ENCODE measurements at regions not wholly inside any gene's neighbourhood (a gene's known extent, or its start where the extent isn't known, plus 50 kb on each side); places are given as distances from the start of the nearest gene placed in this dataset.
"Not testable (repeated sequence)": the region's sequence is repeated elsewhere in the genome, so short reads cannot be mapped to it uniquely, and the experiment has no call there.

- no peak for DNase-seq (ENCODE audit: low read depth)
Measured at GRCh38 chr12:22810036-22810435, 185.1 kb downstream of the ETNK1 start.

GRCh38 chr12:22812531-22812930 is 187.6 kb downstream of the ETNK1 start:
- no peak for DNase-seq (ENCODE audit: low read depth)

DNA sequence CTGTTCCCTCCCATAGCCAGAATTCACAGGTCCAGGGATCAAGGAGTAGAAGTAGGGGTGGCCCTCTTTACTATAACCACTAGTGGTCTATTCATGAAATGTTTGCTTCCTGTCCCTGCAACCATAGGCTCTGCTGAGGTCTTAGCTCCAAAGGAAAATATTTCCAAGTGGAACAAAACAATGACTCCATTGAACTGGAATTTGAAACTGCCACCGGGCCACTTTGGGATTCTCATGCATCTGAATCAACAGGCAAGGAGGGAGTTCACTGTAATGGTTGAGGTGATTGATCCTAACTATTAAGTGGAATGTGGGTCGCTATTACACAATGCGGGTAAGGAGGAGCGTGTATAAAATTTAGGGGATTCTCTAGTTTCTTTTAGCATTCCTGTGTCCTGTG is 197.0 kb downstream of the ETNK1 start:
- DNase-seq (ENCODE audit: low read depth): no peak

DNA sequence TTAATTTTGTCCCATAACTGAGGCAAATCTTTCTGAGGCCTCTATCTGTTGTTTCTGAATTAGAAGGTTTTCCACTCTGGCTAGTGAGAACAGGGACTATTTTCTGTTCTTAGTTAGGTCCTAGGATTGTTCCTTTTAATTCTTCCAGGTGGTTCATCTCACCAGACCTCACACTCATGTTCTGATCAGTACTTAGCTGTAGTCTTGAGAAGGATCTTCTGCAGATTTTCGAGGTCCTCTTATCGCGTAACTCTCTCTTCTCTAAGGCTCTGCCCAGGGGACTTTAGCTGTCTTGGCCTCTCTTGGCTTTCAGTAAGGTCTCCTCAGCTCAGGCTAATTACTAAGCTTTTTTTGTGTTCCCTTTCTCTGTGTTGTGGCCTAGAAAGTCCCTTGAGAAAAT is 201.1 kb downstream of the ETNK1 start:
- DNase-seq (ENCODE audit: low read depth): no peak

GRCh38 chr12:22826446-22826981 is 201.5 kb downstream of the ETNK1 start:
- DNase-seq (ENCODE audit: low read depth): not testable (repeated sequence)

DNA sequence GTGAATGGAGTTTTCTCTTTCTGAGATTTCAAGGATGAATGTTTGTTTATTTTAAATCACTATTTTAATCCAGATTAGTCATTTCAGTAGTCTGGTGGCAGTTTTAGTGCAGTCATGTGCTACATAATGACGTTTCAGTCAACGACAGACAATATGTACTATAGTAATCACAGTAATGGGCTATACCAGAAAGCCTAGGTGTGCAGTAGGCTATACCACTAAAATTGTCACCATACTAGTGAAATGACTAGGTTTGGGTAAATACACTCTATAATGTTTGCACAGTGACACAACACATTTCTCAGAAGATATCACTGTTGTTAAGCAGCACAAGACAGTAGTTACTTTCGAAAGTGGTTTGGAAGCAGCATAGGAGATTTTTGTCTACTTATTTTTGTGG is 203.1 kb downstream of the ETNK1 start:
- DNase-seq (ENCODE audit: low read depth): no peak

DNA sequence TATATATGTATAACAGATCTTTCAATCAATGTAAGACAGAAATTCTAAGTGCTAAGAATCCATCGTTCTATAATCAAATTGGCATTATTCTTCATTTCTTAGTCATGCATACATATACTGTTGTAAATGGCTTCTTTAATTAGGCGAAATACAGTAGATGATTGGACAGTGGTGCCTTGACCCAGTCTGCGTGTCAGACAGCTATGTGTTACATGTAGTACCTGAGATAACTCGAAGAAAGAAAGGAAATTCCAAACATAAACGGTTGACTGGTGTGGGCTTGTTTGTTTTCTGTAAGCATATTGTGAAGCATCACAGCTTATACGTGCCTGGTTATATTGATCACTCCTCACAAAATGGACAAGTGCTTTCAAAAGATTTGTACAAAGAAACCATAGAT is 210.5 kb downstream of the ETNK1 start:
- no peak for DNase-seq (ENCODE audit: low read depth)

DNA sequence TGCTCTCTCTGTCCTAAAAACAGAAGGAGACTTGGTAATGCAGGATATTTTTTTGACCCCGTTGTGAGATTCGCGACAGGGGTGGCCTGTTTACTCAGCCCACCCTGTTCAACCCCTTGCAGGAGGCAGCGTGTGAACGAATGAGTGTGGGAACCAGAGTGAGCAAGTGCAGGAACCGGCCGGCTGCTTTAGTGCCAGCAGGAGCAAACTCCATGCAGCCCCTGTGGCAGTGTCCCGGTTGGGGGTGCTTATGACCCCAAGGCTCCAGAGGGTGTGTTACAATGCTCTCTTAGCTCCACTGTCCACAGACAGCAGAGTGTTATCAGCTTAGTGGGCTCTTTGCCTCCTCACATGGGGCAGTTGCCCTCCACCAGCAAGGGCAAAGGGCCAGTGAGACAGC is 225.2 kb downstream of the ETNK1 start:
- no peak for DNase-seq (ENCODE audit: low read depth)

DNA sequence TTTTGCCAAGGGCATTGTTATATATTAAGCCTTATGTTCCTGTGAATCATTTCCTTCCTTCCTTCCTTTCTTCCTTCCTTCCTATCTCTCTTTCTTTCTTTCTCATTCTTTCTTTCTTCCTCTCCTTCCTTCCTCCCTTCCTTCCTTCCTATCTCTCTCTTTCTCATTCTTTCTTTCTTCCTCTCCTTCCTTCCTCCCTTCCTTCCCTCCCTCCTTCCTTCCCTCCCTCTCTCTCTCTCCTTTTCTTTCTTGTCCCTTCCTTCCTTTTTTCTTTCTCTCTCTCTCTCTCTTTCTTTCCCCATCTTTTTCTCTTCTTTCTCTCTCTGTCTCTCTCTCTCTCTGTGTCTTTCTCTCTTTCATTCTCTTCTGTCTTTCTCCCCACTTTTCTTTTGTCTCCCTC is 226.6 kb downstream of the ETNK1 start:
- no peak for DNase-seq (ENCODE audit: low read depth)

- no peak for DNase-seq (ENCODE audit: low read depth)
Measured at GRCh38 chr12:22855456-22855855, 230.5 kb downstream of the ETNK1 start.

- DNase-seq (ENCODE audit: low read depth): peak; percentile 36
Measured at GRCh38 chr12:22856178-22856577, 231.2 kb downstream of the ETNK1 start.

- peak; percentile 45 for DNase-seq (ENCODE audit: low read depth)
Measured at GRCh38 chr12:22858849-22859570, 234.0 kb downstream of the ETNK1 start.

GRCh38 chr12:22860926-22861325 is 236.0 kb downstream of the ETNK1 start:
- no peak for DNase-seq (ENCODE audit: low read depth)

GRCh38 chr12:22865822-22866221 is 240.9 kb downstream of the ETNK1 start:
- no peak for DNase-seq (ENCODE audit: low read depth)

DNA sequence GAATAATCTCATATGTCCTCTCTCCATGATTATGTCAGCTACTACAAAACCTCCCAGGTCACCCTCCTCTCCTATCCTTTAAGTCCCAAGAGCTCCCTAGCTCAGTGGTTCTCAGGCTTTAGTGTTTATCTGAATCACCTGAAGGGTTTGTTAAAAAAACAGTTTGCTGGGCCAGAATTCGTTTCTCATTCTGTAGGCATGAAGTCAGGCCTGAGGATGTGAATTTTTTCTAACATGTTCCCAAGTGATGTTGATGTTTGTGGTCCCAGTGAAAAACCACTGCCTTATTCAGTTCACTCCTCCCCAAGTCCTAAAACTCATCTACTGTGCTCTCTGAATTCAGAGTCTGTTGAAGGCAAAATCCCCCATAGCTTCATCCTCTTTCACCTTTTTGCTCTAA is 241.4 kb downstream of the ETNK1 start:
- DNase-seq (ENCODE audit: low read depth): no peak

DNA sequence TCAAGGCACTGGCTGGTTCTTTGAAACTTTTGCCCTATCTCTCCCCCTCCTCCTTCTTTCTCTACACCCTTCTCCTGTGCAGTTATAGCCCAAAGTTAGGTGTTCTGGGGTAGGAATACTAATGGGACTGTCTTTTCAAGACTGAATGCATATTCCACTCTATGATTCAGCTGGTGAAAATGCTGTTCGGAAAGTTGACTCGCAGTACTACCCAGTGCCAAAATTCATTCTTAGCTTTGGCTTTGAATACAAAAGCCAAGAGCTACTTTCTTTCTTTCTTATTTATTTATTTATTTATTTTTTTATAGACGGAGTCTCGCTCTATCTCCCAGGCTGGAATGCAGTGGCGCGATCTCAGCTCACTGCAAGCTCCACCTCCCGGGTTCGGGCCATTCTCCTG is 249.2 kb downstream of the ETNK1 start:
- DNase-seq (ENCODE audit: low read depth): no peak

- DNase-seq (ENCODE audit: low read depth): no peak
Measured at GRCh38 chr12:22876262-22876661, 251.3 kb downstream of the ETNK1 start.

GRCh38 chr12:22879203-22879602 is 254.2 kb downstream of the ETNK1 start:
- DNase-seq (ENCODE audit: low read depth): no peak

- no peak for DNase-seq (ENCODE audit: low read depth)
Measured at GRCh38 chr12:22880331-22880730, 255.4 kb downstream of the ETNK1 start.

DNA sequence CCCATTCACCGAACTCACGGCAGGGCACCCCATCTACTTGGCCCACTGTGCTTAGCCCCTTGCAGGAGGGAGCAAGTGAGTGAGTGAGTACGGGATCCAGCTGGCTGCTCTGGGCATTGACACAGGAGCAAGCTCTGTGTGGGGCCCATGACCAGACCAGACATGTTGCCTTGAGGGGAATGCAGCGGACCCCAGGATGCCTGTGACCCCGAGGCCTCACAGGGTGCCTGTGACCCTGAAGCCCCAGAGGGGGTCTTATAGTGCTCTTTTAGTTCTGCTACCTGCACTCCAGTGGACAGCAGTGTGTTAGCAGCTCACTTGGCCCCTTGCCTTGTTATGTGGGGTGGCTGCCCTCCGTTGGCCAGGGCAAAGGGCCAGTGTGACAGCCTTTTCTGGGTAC is 255.8 kb downstream of the ETNK1 start:
- no peak for DNase-seq (ENCODE audit: low read depth)

DNA sequence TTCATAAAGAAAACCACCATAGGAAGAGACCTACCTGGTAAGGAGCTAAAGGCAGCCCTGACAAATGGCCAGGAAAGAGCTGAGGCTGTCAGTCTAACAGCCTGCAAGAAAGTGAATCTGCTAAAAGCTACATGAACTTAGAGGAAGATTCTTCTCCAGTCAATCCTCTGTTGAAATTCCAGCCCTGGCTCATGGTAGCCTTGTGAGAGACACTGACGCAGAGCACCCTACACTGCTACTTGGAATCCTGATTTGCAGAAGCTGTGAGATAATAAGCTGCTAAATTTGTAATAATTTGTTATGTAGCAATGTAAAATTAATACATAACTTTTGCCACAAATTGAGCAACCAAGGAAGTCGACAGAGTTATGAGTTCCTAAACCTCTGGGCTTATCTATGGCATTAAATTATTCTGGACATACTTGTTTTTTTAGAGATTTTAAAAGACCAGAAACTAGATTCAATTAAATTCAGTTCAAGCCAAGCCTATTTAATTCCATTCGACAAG is 257.0 kb downstream of the ETNK1 start:
- no peak for DNase-seq (ENCODE audit: low read depth)

- no peak for DNase-seq (ENCODE audit: low read depth)
Measured at GRCh38 chr12:22882559-22882958, 257.6 kb downstream of the ETNK1 start.

DNA sequence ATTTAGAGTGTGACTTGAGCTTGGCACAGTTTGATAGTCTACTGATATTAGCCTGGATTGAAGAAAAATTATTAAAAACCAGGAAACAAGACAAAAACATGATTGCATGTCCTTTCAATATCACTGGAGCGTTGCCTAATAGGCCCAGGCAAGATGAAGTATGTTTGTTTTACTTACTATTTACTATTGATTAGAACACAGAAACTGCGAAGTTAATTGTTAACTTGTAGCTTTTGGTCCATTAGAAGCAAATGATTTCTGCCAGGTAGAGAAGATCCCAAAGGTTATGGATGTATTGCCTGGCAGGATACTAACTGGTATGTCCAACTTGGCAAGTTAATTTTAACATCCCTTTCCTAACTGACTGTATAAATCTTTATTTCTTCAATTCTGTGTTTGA is 268.9 kb downstream of the ETNK1 start:
- DNase-seq (ENCODE audit: low read depth): no peak

DNA sequence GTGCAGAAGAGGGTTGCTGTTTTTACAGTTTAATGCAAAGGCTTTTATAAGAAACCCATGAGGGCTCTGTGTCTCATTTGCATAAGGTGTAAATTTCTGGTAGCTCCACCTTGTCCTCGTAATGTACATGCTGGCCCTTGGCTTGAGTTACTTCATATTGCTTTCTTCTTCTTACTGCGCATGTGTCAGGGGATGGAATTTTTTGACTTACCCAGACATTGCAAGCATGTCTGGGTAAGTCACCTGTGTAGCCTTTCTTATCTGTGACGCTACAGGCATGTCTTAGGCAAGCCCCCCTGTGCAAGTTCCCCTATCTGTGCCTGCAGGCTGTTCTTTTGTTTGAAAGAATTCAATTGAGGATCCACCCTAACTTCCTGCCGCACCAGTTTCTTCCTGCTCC is 274.2 kb downstream of the ETNK1 start:
- no peak for DNase-seq (ENCODE audit: low read depth)

Data from fibroblast of gingiva (primary cell).